Sigmoid colon (tissue), 3 donors: ENCODE measurements at regions not wholly inside any gene's neighbourhood (a gene's known extent, or its start where the extent isn't known, plus 50 kb on each side); places are given as distances from the start of the nearest gene placed in this dataset.
"Not testable (repeated sequence)": the region's sequence is repeated elsewhere in the genome, so short reads cannot be mapped to it uniquely, and the experiment has no call there.

ENCODE experiments used
- POLR2A ChIP-seq, 2 donors: fragments of 450-650 bp; IDR thresholded peaks; one replicate each; pipeline ENCODE4 v1.6.1; 2016; ENCODE audit warnings: antibody characterized with exemption in 2 of 2, mild to moderate bottlenecking in 2 of 2, moderate library complexity in 2 of 2
- TF ChIP-seq, protein P1 (sequence below), 4 experiments: fragments of 450-650 bp in 3 of 4; fragments of 200-600 bp in 1 of 4; IDR thresholded peaks; one replicate each; pipeline ENCODE4 v1.5.1; 2016 to 2019; ENCODE audit warnings: antibody characterized with exemption in 4 of 4, mild to moderate bottlenecking in 3 of 4, moderate library complexity in 2 of 4

DNA sequence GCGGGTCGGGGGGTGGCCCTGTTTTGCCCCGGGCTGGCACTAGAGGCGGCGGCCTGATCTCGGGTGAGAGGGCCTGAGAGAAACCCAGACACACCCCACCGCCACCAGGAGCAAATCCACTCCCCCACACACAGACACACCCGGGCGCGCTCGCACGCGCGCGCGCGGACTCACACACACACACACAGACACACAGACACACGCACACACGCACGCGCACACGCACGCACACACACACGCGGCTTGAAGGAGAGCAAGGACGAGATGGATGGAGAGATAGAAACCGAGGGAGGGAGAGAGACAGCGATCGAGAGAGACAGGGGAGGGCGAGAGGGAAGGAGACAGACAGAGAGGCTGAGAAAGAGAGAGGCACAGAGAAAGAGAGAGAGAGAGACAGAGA lies 108.8 kb upstream of the RHOU start:
- not testable (repeated sequence) for TF ChIP-seq POLR2A (IDR thresholded peaks at IDR 0.05)
- TF ChIP-seq, protein P1, sequence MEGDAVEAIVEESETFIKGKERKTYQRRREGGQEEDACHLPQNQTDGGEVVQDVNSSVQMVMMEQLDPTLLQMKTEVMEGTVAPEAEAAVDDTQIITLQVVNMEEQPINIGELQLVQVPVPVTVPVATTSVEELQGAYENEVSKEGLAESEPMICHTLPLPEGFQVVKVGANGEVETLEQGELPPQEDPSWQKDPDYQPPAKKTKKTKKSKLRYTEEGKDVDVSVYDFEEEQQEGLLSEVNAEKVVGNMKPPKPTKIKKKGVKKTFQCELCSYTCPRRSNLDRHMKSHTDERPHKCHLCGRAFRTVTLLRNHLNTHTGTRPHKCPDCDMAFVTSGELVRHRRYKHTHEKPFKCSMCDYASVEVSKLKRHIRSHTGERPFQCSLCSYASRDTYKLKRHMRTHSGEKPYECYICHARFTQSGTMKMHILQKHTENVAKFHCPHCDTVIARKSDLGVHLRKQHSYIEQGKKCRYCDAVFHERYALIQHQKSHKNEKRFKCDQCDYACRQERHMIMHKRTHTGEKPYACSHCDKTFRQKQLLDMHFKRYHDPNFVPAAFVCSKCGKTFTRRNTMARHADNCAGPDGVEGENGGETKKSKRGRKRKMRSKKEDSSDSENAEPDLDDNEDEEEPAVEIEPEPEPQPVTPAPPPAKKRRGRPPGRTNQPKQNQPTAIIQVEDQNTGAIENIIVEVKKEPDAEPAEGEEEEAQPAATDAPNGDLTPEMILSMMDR (IDR thresholded peaks at IDR 0.05): not testable (repeated sequence)
